OCI-LY3 (cell line): ENCODE measurements at regions not wholly inside any gene's neighbourhood (a gene's known extent, or its start where the extent isn't known, plus 50 kb on each side); places are given as distances from the start of the nearest gene placed in this dataset.

ENCODE experiments used
- CTCF ChIP-seq: fragments of 200-600, 300-600 bp; sonication (generic); IDR thresholded peaks from 2 replicates; pipeline ENCODE4 v1.5.1; 2014; ENCODE audit warnings: antibody characterized with exemption, low read length, low read depth
- EZH2phosphoT487 ChIP-seq: fragments of 200-600 bp; shearing (Covaris generic); IDR thresholded peaks from 2 replicates; pipeline ENCODE4 v1.6.1; 2018; ENCODE audit warnings: antibody characterized with exemption, mixed run types, low read depth

DNA sequence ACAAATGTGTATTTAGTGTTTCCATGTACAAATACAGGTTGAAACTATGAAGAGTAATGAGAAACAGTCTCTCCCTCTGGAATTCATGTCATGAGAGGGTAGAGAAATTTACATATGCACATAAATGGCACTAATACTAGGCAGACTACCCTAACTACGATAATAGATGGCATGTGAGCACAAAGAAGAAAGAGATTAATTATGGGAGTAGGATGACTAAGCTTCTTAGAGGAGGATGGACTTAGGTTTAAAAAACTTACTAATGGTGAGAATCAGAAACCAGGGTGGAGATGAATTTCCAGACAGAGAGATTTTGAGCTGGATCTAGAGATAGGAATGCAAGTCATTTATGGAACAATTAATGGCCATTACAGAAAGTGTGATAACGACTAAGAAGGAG is 225.3 kb upstream of the HTR1E start:
- no peak for TF ChIP-seq CTCF
- TF ChIP-seq EZH2phosphoT487: no peak
